ENCODE measurements at regions not wholly inside any gene's neighbourhood (a gene's known extent, or its start where the extent isn't known, plus 50 kb on each side); places are given as distances from the start of the nearest gene placed in this dataset.

DNA sequence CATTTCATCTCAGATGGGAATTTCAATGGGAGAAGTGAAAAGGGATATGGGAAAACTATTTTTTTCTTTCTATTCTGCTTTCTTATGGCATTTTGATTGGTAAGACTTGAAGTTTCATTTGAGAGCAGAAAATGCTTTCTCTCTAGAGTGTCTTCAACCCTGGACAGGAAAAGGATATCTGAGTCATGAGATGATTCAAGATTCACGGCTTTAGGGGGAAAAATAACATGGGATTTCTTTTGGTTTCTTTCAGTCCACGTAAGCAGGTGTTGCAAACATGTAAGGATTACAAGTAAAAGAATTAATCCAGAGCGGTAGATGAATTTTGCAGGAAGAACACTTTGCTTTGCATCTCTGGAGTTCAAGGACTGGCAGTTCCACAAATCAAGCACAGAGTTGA lies 1001.0 kb upstream of the TENM4 start:
- TF ChIP-seq TAF1 (IDR thresholded peaks at IDR 0.05; ENCODE audit: low read depth) = no peak
- TF ChIP-seq RAD21 (IDR thresholded peaks at IDR 0.05; ENCODE audit: low read depth) = no peak
- no peak for TF ChIP-seq NFIC (IDR thresholded peaks at IDR 0.05)
- no peak for TF ChIP-seq USF1 (IDR thresholded peaks at IDR 0.05)
- no peak for TF ChIP-seq TCF12 (IDR thresholded peaks at IDR 0.05; ENCODE audit: low read depth)
- TF ChIP-seq ZBTB7A (IDR thresholded peaks at IDR 0.05; ENCODE audit: low read depth) = no peak
- TF ChIP-seq MAX (IDR thresholded peaks at IDR 0.05) = no peak
- no peak for TF ChIP-seq FOXM1 (IDR thresholded peaks at IDR 0.05; ENCODE audit: borderline replicate concordance, low read depth)
- TF ChIP-seq TEAD4 (IDR thresholded peaks at IDR 0.05) = no peak
- no peak for TF ChIP-seq EGR1 (IDR thresholded peaks at IDR 0.05)
- no peak for TF ChIP-seq YY1 (IDR thresholded peaks at IDR 0.05; ENCODE audit: low read depth)

DNA sequence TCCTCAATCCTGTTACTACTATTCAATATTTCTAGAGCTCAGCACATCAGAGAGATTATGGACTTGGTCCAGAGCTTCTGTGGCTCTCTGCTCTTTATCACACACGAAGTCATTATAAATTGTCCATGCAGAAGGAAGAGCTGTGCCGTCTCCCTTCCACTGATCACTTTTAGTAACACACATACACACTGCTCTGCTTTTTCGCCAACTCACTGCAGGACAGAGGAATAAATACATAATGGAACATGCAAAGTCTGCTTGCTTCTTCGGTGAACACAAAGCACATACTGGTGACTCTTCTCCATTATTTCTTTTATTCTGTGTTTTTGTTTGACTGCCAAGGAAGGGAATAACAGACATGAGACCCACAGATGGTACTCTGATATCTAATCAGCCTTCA lies 1000.0 kb upstream of the TENM4 start:
- no peak for TF ChIP-seq EP300 (IDR thresholded peaks at IDR 0.05; ENCODE audit: borderline replicate concordance)
- TF ChIP-seq FOXM1 (IDR thresholded peaks at IDR 0.05; ENCODE audit: borderline replicate concordance, low read depth) = no peak
- TF ChIP-seq NFIC (IDR thresholded peaks at IDR 0.05) = no peak
- TF ChIP-seq CREB1 (IDR thresholded peaks at IDR 0.05; ENCODE audit: low read depth) = no peak
- no peak for TF ChIP-seq MAX (IDR thresholded peaks at IDR 0.05)
- TF ChIP-seq TCF12 (IDR thresholded peaks at IDR 0.05; ENCODE audit: low read depth) = no peak
- no peak for TF ChIP-seq TEAD4 (IDR thresholded peaks at IDR 0.05)
- no peak for TF ChIP-seq YY1 (IDR thresholded peaks at IDR 0.05; ENCODE audit: low read depth)

GRCh38 chr11:80436547-80436946 lies 995.7 kb upstream of the TENM4 start:
- TF ChIP-seq TAF1 (IDR thresholded peaks at IDR 0.05; ENCODE audit: low read depth) = no peak
- no peak for TF ChIP-seq TCF12 (IDR thresholded peaks at IDR 0.05; ENCODE audit: low read depth)

DNA sequence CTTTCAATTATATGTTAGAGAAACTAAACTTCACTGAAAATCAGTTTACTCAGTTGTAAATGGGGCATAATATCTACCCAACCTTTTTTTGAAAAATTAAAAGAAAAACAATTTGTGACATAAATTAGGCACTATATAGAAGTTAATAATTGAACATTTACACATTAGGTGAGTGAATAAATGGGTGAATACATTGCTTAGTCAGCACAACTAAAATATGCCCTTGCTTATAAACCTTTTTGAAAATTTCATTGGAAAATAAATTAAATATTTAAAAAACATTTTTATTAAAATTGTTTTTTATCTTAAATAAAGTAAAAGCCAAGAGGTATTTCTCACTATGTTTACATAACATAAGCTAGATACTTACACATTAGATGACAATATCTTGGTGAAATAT lies 994.5 kb upstream of the TENM4 start:
- TF ChIP-seq TAF1 (IDR thresholded peaks at IDR 0.05; ENCODE audit: low read depth) (no peak), ZBTB7A (IDR thresholded peaks at IDR 0.05; ENCODE audit: low read depth) (no peak), FOXM1 (IDR thresholded peaks at IDR 0.05; ENCODE audit: borderline replicate concordance, low read depth) (no peak), RAD21 (IDR thresholded peaks at IDR 0.05; ENCODE audit: low read depth) (no peak), NFIC (IDR thresholded peaks at IDR 0.05) (no peak), USF1 (IDR thresholded peaks at IDR 0.05) (no peak), TCF12 (IDR thresholded peaks at IDR 0.05; ENCODE audit: low read depth) (no peak), CREB1 (IDR thresholded peaks at IDR 0.05; ENCODE audit: low read depth) (no peak), EP300 (IDR thresholded peaks at IDR 0.05; ENCODE audit: borderline replicate concordance) (no peak), EGR1 (IDR thresholded peaks at IDR 0.05) (no peak), TEAD4 (IDR thresholded peaks at IDR 0.05) (no peak), MAX (IDR thresholded peaks at IDR 0.05) (no peak), YY1 (IDR thresholded peaks at IDR 0.05; ENCODE audit: low read depth) (no peak), CEBPB (IDR thresholded peaks at IDR 0.05) (no peak)
- TF ChIP-seq, protein P1, sequence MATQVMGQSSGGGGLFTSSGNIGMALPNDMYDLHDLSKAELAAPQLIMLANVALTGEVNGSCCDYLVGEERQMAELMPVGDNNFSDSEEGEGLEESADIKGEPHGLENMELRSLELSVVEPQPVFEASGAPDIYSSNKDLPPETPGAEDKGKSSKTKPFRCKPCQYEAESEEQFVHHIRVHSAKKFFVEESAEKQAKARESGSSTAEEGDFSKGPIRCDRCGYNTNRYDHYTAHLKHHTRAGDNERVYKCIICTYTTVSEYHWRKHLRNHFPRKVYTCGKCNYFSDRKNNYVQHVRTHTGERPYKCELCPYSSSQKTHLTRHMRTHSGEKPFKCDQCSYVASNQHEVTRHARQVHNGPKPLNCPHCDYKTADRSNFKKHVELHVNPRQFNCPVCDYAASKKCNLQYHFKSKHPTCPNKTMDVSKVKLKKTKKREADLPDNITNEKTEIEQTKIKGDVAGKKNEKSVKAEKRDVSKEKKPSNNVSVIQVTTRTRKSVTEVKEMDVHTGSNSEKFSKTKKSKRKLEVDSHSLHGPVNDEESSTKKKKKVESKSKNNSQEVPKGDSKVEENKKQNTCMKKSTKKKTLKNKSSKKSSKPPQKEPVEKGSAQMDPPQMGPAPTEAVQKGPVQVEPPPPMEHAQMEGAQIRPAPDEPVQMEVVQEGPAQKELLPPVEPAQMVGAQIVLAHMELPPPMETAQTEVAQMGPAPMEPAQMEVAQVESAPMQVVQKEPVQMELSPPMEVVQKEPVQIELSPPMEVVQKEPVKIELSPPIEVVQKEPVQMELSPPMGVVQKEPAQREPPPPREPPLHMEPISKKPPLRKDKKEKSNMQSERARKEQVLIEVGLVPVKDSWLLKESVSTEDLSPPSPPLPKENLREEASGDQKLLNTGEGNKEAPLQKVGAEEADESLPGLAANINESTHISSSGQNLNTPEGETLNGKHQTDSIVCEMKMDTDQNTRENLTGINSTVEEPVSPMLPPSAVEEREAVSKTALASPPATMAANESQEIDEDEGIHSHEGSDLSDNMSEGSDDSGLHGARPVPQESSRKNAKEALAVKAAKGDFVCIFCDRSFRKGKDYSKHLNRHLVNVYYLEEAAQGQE (IDR thresholded peaks at IDR 0.05; ENCODE audit: low read depth) = no peak

GRCh38 chr11:80432057-80432456 lies 991.2 kb upstream of the TENM4 start:
- TF ChIP-seq EP300 (IDR thresholded peaks at IDR 0.05; ENCODE audit: borderline replicate concordance) = no peak

DNA sequence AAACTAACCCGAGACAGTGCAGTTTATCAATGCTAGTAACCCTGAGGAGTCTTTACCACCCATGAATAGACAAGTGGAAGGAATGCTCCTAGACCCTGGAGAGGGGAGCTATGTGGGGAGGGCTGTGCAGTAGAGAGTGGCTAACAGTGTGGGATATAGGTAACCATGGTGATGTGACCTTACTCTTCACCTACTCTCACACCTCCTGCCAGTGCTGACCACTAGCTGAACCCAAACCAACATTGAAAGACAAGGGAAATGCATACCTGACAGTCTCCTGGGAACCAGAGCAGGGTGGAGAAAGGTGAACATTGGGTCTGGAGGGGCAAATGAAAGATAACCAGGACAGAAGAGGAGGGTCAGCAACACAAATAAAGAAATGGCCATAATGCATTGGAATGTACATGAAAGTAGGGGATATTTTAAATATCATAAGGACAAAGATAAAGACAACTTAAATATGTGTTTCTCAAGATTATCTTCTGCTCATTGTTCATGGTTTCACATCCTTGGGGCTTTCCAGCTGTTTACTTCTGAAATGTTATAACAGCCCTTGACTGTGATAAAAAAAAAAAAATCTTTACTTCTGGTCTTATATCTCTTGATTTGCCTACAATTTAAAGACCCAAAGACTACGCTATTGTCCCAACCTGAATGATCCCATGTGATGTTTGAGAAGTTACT lies 983.3 kb upstream of the TENM4 start:
- TF ChIP-seq, protein P1 (IDR thresholded peaks at IDR 0.05; ENCODE audit: low read depth) = no peak
- TF ChIP-seq CREB1 (IDR thresholded peaks at IDR 0.05; ENCODE audit: low read depth) = no peak
- TF ChIP-seq EGR1 (IDR thresholded peaks at IDR 0.05) = no peak
- no peak for TF ChIP-seq ZBTB7A (IDR thresholded peaks at IDR 0.05; ENCODE audit: low read depth)
- no peak for TF ChIP-seq RAD21 (IDR thresholded peaks at IDR 0.05; ENCODE audit: low read depth)
- no peak for TF ChIP-seq YY1 (IDR thresholded peaks at IDR 0.05; ENCODE audit: low read depth)
- TF ChIP-seq TEAD4 (IDR thresholded peaks at IDR 0.05) = no peak
- no peak for TF ChIP-seq NFIC (IDR thresholded peaks at IDR 0.05)
- no peak for TF ChIP-seq CEBPB (IDR thresholded peaks at IDR 0.05)
- TF ChIP-seq TCF12 (IDR thresholded peaks at IDR 0.05; ENCODE audit: low read depth) = no peak
- TF ChIP-seq MAX (IDR thresholded peaks at IDR 0.05) = no peak
- TF ChIP-seq TAF1 (IDR thresholded peaks at IDR 0.05; ENCODE audit: low read depth) = no peak
- no peak for TF ChIP-seq EP300 (IDR thresholded peaks at IDR 0.05; ENCODE audit: borderline replicate concordance)

All from Ishikawa (cell line).